ENCODE measurements at regions not wholly inside any gene's neighbourhood (a gene's known extent, or its start where the extent isn't known, plus 50 kb on each side); places are given as distances from the start of the nearest gene placed in this dataset.

DNA sequence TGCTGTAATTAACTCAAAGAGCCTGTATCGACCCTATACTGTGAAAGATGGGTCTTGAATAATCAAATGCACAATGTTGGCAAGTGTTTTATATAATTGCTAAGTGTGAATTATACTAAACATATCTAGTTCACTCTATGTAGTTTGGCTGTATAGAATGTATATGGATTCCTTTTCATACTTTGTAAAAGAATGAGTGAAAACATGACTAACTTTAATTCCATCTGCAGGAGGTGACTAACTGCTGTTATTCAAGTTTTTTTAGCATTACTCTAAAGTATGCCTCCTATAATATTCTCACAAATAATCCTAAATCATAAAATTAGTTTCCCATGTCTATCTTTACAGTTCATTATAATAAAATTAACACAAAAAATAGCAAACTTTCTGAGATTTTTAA lies 394.0 kb upstream of the MON1B start:
- TF ChIP-seq, protein P1, sequence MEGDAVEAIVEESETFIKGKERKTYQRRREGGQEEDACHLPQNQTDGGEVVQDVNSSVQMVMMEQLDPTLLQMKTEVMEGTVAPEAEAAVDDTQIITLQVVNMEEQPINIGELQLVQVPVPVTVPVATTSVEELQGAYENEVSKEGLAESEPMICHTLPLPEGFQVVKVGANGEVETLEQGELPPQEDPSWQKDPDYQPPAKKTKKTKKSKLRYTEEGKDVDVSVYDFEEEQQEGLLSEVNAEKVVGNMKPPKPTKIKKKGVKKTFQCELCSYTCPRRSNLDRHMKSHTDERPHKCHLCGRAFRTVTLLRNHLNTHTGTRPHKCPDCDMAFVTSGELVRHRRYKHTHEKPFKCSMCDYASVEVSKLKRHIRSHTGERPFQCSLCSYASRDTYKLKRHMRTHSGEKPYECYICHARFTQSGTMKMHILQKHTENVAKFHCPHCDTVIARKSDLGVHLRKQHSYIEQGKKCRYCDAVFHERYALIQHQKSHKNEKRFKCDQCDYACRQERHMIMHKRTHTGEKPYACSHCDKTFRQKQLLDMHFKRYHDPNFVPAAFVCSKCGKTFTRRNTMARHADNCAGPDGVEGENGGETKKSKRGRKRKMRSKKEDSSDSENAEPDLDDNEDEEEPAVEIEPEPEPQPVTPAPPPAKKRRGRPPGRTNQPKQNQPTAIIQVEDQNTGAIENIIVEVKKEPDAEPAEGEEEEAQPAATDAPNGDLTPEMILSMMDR (conservative IDR thresholded peaks at IDR 0.05; ENCODE audit: low read depth, low read length): no peak
- no peak for DNase-seq (ENCODE audit: low read depth)
- no peak overlapping the region for H3K4me3 ChIP-seq (ENCODE audit: low read depth, low read length)

DNA sequence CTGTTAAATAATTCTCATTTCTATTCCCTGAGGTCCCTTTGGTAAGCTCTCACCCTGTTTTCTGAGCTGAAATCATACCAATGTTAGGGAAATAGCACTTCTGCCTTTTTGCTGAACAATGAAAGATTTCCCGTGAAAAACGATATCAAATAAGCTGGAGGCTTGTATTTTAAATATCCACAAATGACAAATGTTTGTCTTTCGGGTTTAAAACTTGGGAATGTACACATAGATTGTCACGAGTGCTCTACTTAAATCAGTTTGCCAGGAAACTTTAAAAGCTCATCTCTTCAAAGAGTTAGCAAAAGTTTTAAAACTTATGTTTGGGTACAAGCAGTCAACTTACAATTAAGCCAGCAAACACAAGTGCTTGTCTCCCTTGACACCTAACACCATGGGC lies 393.5 kb upstream of the MON1B start:
- DNase-seq (ENCODE audit: low read depth): no peak
- TF ChIP-seq, protein P1 (conservative IDR thresholded peaks at IDR 0.05; ENCODE audit: low read depth, low read length): no peak
- no peak overlapping the region for H3K4me3 ChIP-seq (ENCODE audit: low read depth, low read length)

DNA sequence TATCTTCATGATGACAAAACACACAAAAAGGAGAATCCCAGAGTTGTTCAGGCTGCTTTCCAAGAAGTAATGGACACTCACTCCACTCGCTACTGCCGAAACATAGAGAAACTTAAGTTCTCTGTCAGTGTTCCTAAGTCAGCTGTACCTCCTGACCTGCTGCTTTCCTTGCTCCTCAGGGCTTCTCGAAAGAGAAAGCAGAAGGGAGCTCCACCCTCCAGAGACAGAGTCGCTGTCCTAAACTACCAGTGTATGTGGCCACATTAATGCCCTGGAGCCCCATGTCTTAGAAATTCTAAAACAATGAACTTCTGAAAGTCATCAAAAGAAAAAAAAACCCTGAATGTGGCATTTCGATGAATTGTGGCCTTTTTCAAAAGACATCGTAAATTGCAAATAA lies 390.8 kb upstream of the MON1B start:
- no peak overlapping the region for H3K4me3 ChIP-seq (ENCODE audit: low read depth, low read length)
- DNase-seq (ENCODE audit: low read depth): no peak
- TF ChIP-seq, protein P1 (conservative IDR thresholded peaks at IDR 0.05; ENCODE audit: low read depth, low read length): no peak

DNA sequence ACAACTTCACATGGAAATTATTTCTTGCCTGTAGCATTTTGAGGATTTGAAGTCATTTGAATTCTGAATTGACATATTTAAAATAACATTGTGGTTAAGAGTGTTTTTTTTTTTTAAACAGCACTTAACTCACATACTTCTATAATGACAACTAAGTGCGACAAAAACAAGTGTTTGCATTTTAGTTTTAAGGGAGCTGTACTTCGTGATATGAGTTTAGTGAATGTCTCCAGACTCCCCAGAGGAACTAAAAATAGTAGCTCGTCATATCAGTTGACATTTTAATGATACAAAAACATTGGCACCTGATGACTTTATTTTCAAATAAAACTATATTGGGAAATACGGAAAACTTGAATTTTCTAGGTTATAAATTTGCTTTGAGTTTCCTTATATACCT lies 389.6 kb upstream of the MON1B start:
- H3K4me3 ChIP-seq (ENCODE audit: low read depth, low read length): no peak overlapping the region
- TF ChIP-seq, protein P1 (conservative IDR thresholded peaks at IDR 0.05; ENCODE audit: low read depth, low read length): no peak
- DNase-seq (ENCODE audit: low read depth): no peak

DNA sequence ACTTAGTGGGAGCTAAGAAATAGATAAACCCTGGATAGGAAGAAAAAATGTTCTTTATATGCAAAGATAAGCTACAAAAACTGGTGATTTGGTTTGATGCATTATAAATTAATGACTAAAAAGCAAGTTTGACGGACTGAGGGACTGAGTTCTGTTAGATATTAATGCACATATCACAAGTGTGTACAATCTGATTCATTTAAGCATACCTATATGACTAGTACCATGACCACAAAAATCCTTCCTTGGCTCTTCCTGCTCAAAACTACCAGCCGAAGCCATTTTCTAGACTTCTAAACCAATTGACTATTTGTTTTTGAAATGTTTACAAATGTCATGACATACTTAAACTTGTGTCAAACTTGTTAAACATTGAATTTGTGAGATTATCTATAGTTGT lies 374.5 kb upstream of the MON1B start:
- TF ChIP-seq, protein P1 (conservative IDR thresholded peaks at IDR 0.05; ENCODE audit: low read depth, low read length): no peak
- no peak overlapping the region for H3K4me3 ChIP-seq (ENCODE audit: low read depth, low read length)
- no peak for DNase-seq (ENCODE audit: low read depth)

DNA sequence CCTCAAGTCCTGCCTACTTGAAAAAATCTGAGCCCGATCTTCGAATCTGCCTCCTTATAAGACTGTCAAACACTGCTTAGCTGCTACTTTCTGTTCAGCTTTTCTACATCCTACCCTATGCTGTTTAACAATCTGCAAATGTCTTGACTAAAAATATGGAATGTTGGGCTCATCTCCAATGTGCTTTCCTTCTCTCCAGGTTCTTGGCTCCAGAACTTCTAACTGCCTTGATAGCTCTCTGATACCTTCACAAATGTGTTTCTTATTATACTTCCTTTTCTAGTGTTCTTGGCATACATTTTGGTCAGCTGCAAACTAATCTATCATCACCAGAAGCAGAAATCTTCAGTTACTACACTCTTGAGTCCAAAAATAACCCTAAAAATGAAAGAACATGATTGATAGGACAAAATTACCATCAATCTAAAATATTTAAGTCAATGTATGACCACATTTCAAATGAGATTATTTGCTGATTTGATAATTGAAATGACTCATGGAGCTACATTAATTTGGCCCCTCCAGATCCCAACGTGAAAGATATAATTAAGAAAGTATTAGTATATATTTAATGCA lies 372.3 kb upstream of the MON1B start:
- no peak overlapping the region for H3K4me3 ChIP-seq (ENCODE audit: low read depth, low read length)
- no peak for DNase-seq (ENCODE audit: low read depth)
- TF ChIP-seq, protein P1 (conservative IDR thresholded peaks at IDR 0.05; ENCODE audit: low read depth, low read length): no peak

DNA sequence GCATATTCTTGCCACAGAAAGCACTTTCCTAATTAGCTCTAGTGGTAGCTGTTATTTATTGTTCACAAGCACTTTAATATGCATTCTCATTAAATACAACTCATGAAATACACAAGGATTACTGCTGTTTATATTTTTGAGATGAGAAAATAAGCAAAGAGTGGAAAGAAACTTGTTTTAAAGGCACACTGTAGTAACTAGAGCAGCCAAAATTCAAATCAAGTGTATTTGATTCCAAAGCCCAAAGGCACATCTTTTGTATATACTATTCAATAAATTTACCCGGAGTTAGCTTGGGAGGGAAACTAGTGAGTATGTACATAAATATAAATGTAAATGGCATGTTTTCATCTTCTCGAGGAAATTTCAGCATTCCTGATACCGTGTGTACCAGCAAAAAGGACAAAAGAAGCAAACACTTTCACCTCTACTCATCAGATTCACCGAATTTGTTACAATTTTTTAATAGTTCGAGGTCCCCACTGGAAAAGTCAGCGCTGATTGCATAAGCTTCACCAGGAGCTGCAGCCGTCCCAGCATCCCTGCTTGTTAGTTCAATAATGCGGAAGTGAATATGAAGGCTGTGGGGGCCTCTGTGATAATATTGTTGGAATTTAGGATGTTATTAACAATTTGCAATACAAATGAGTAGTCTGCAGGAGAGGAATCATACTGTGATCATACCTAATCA lies 371.6 kb upstream of the MON1B start:
- TF ChIP-seq, protein P1 (conservative IDR thresholded peaks at IDR 0.05; ENCODE audit: low read depth, low read length): no peak
- H3K4me3 ChIP-seq (ENCODE audit: low read depth, low read length): no peak overlapping the region
- DNase-seq (ENCODE audit: low read depth): no peak
